AG09319 (cell line): ENCODE measurements at regions not wholly inside any gene's neighbourhood (a gene's known extent, or its start where the extent isn't known, plus 50 kb on each side); places are given as distances from the start of the nearest gene placed in this dataset.

Source experiments
- DNase-seq: peaks from one replicate; pipeline ENCODE4 v3.0.0-alpha.2; 2010; ENCODE audit warnings: low read depth; ENCODE audit errors: extremely low read depth
- CTCF ChIP-seq: IDR thresholded peaks from 2 replicates; pipeline ENCODE4 v1.5.1; 2011; ENCODE audit warnings: low read depth, mild to moderate bottlenecking, inconsistent platforms, low read length, moderate library complexity

GRCh38 chr6:53718597-53719460 is 53.3 kb upstream of the KLHL31 start:
- peak; percentile 86 for TF ChIP-seq CTCF
- DNase-seq, result peak; percentile 25

- no peak for DNase-seq
- no peak for TF ChIP-seq CTCF
Observed at GRCh38 chr6:53717566-53717965, 52.0 kb upstream of the KLHL31 start.

- no peak for DNase-seq
- TF ChIP-seq CTCF, result no peak
Observed at GRCh38 chr6:53715434-53715833, 49.9 kb upstream of the KLHL31 start.
